ENCODE measurements at regions not wholly inside any gene's neighbourhood (a gene's known extent, or its start where the extent isn't known, plus 50 kb on each side); places are given as distances from the start of the nearest gene placed in this dataset.

GRCh38 chr11:95512177-95512576 lies 277.4 kb downstream of the FAM76B start:
- no peak overlapping the region for H3K27ac Mint-ChIP-seq (ENCODE audit: unreplicated experiment)

GRCh38 chr11:95508219-95508890 lies 277.4 kb upstream of the SESN3 start:
- intact Hi-C loops (cut with micrococcal nuclease; ENCODE audit: unreplicated experiment), result no loop called here
- H3K4me1 Mint-ChIP-seq (ENCODE audit: low read depth, unreplicated experiment), result peaks cover 8% of the 10 kb centered on the region
- no peak overlapping the region for H3K4me3 Mint-ChIP-seq (ENCODE audit: unreplicated experiment)
- H3K36me3 ChIP-seq (ENCODE audit: control insufficient read depth, insufficient read depth, low read length), result no peaks in the 10 kb centered on the region
- TF ChIP-seq CTCF (IDR thresholded peaks at IDR 0.05; ENCODE audit: insufficient read depth in 1 of 2, low read depth in 1 of 2, low read length in 1 of 2, severe bottlenecking in 1 of 2, unreplicated experiment in 1 of 2), result no peak
- no peaks in the 10 kb centered on the region for H3K9me3 Mint-ChIP-seq (ENCODE audit: unreplicated experiment)
- DNase-seq, result no peak
- no peaks in the 10 kb centered on the region for H3K36me3 Mint-ChIP-seq (ENCODE audit: insufficient read depth, unreplicated experiment)
- peaks cover 5% of the 10 kb centered on the region for H3K4me1 ChIP-seq
- no TSS peak for BruUV-seq (replicated peaks)
- CTCF ChIA-PET, result no interaction called here
- H3K27me3 ChIP-seq (replicated peaks; ENCODE audit: control insufficient read depth, insufficient read depth, low read length), result no peaks in the 10 kb centered on the region
- H3K4me3 ChIP-seq (ENCODE audit: low read depth, low read length), result no peak overlapping the region
- no peak overlapping the region for H3K27ac Mint-ChIP-seq (ENCODE audit: unreplicated experiment)
- H3K27me3 Mint-ChIP-seq (ENCODE audit: insufficient read depth, unreplicated experiment), result no peaks in the 10 kb centered on the region
- POLR2A ChIA-PET, result no interaction called here
- H3K9me3 ChIP-seq, result no peaks in the 10 kb centered on the region

More at GRCh38 chr11:95512177-95512576, 277.4 kb downstream of the FAM76B start:
- Histone ChIP-seq H3K4me1 (peaks cover 12% of the 10 kb centered on the region), H3K36me3 (ENCODE audit: control insufficient read depth, insufficient read depth, low read length) (no peaks in the 10 kb centered on the region), H3K9me3 (no peaks in the 10 kb centered on the region), H3K4me3 (ENCODE audit: low read depth, low read length) (no peak overlapping the region), H3K27me3 (replicated peaks; ENCODE audit: control insufficient read depth, insufficient read depth, low read length) (no peaks in the 10 kb centered on the region)
- no peak for TF ChIP-seq CTCF (IDR thresholded peaks at IDR 0.05; ENCODE audit: insufficient read depth in 1 of 2, low read depth in 1 of 2, low read length in 1 of 2, severe bottlenecking in 1 of 2, unreplicated experiment in 1 of 2)
- Mint-ChIP-seq H3K4me3 (ENCODE audit: unreplicated experiment) (no peak overlapping the region), H3K4me1 (ENCODE audit: low read depth, unreplicated experiment) (peaks cover 14% of the 10 kb centered on the region), H3K27me3 (ENCODE audit: insufficient read depth, unreplicated experiment) (no peaks in the 10 kb centered on the region), H3K36me3 (ENCODE audit: insufficient read depth, unreplicated experiment) (no peaks in the 10 kb centered on the region), H3K9me3 (ENCODE audit: unreplicated experiment) (no peaks in the 10 kb centered on the region)
- intact Hi-C loops (cut with micrococcal nuclease; ENCODE audit: unreplicated experiment), result loop anchor here (1.0 kb wide), 1 partner anchor 24 kb away; no protein-coding TSS in a partner anchor
- ChIA-PET POLR2A (no interaction called here), CTCF (interaction anchor here (0.6 to 1.2 kb wide), 5 partner anchors 281 to 360 kb away, joined by 3 read pairs; partner anchors contain the start of gene SESN3)
- DNase-seq, result no peak
- no TSS peak for BruUV-seq (replicated peaks)

GRCh38 chr11:95507794-95508193 lies 276.8 kb upstream of the SESN3 start:
- no TSS peak for BruUV-seq (replicated peaks)
- ChIA-PET POLR2A (no interaction called here), CTCF (no interaction called here)
- H3K4me3 ChIP-seq (ENCODE audit: low read depth, low read length), result no peak overlapping the region
- H3K36me3 Mint-ChIP-seq (ENCODE audit: insufficient read depth, unreplicated experiment), result no peaks in the 10 kb centered on the region
- no peaks in the 10 kb centered on the region for H3K9me3 Mint-ChIP-seq (ENCODE audit: unreplicated experiment)
- H3K36me3 ChIP-seq (ENCODE audit: control insufficient read depth, insufficient read depth, low read length), result no peaks in the 10 kb centered on the region
- peaks cover 5% of the 10 kb centered on the region for H3K4me1 Mint-ChIP-seq (ENCODE audit: low read depth, unreplicated experiment)
- no peak for TF ChIP-seq CTCF (IDR thresholded peaks at IDR 0.05; ENCODE audit: insufficient read depth in 1 of 2, low read depth in 1 of 2, low read length in 1 of 2, severe bottlenecking in 1 of 2, unreplicated experiment in 1 of 2)
- no peaks in the 10 kb centered on the region for H3K27me3 ChIP-seq (replicated peaks; ENCODE audit: control insufficient read depth, insufficient read depth, low read length)
- H3K27ac Mint-ChIP-seq (ENCODE audit: unreplicated experiment), result no peak overlapping the region
- no peaks in the 10 kb centered on the region for H3K9me3 ChIP-seq
- intact Hi-C loops (cut with micrococcal nuclease; ENCODE audit: unreplicated experiment), result no loop called here
- no peak for DNase-seq
- H3K4me1 ChIP-seq, result peaks cover 5% of the 10 kb centered on the region
- no peaks in the 10 kb centered on the region for H3K27me3 Mint-ChIP-seq (ENCODE audit: insufficient read depth, unreplicated experiment)
- H3K4me3 Mint-ChIP-seq (ENCODE audit: unreplicated experiment), result no peak overlapping the region

Data from Caco-2 (cell line).